K562 (cell line): ENCODE measurements at regions not wholly inside any gene's neighbourhood (a gene's known extent, or its start where the extent isn't known, plus 50 kb on each side); places are given as distances from the start of the nearest gene placed in this dataset.

Experiments
- ATAC-seq: fragments of 200-7000 bp; cut with Tn5 transposase; 3 replicates; pipeline ENCODE4 v1.9.1; 2020; ENCODE audit warnings: moderate library complexity
- BruUV-seq: library from RNA; stranded (reverse); fragments of 400-500 nt; replicated peaks from 2 replicates; lab custom pipeline; 2021; lab: Mats Ljungman, UMichigan
- CTCF ChIA-PET: fragments of 300-600 bp; formaldehyde crosslinking; extraction: SDS; loops from one replicate; lab custom pipeline; 2021; ENCODE audit warnings: low intra/inter-chr PET ratio; lab: Yijun Ruan, JAX
- POLR2A ChIA-PET: fragments of 300-600, 350-650 bp; sonication (Branson Sonifier 250); formaldehyde crosslinking; extraction: SDS; loops from one replicate; lab custom pipeline; 2021; ENCODE audit warnings: antibody characterized with exemption, inconsistent platforms; lab: Yijun Ruan, JAX
- DNase-seq, 4 experiments: peaks; one replicate each; pipeline versions ENCODE4 v3.0.0 to v3.0.0-alpha.2; 2011 to 2018; ENCODE audit warnings: low spot score in 3 of 4, mixed read lengths in 3 of 4; ENCODE audit errors: extremely low read depth in 1 of 4
- FAIRE-seq: peaks from 2 replicates; lab custom pipeline; 2011; peaks lifted over from hg19 to GRCh38; lab: Jason Lieb, UNC
- H2AFZ ChIP-seq: 2 replicates; pipeline ENCODE4 v1.6.0; 2011; ENCODE audit warnings: low read depth, low read length, control low read depth, inconsistent platforms
- H3K27ac ChIP-seq: fragments of 200-600 bp; 3 replicates; pipeline ENCODE4 v1.8.0; 2011; ENCODE audit warnings: low read depth, mild to moderate bottlenecking, control low read depth, inconsistent platforms, low read length, moderate library complexity, mixed read lengths; ENCODE audit errors: extremely low read depth
- H3K27me3 ChIP-seq, 2 experiments: fragments of 300-600 bp in 1 of 2; 2 replicates in 1 of 2; 3 replicates in 1 of 2; pipeline versions ENCODE4 v1.6.0 to v1.8.0; 2011; ENCODE audit warnings: inconsistent platforms in 2 of 2, low read length in 2 of 2, mild to moderate bottlenecking in 1 of 2, mixed read lengths in 1 of 2, moderate library complexity in 1 of 2; ENCODE audit not compliant: control insufficient read depth in 2 of 2, insufficient read depth in 2 of 2
- H3K36me3 ChIP-seq: fragments of 300-600 bp; 3 replicates; pipeline ENCODE4 v1.8.0; 2011; ENCODE audit warnings: mild to moderate bottlenecking, low read length, inconsistent platforms; ENCODE audit not compliant: control insufficient read depth, insufficient read depth
- H3K4me1 ChIP-seq, 2 experiments: fragments of 200-600 bp in 1 of 2; replicated peaks in 1 of 2; 2 replicates in 1 of 2; 3 replicates in 1 of 2; pipeline versions ENCODE4 v1.5.1 to v1.8.0; 2011; ENCODE audit warnings: inconsistent platforms in 2 of 2, low read length in 2 of 2, mild to moderate bottlenecking in 1 of 2, mixed read lengths in 1 of 2, moderate library complexity in 1 of 2; ENCODE audit not compliant: control insufficient read depth in 2 of 2, insufficient read depth in 2 of 2
- H3K4me2 ChIP-seq: 2 replicates; pipeline ENCODE4 v1.6.1; 2011; ENCODE audit warnings: low read length, control low read depth, inconsistent platforms, mixed read lengths; ENCODE audit not compliant: insufficient read depth
- H3K4me3 ChIP-seq: fragments of 200-600 bp; sonication (generic), shearing (Covaris generic); 2 replicates; pipeline ENCODE4 v1.5.1; 2016; ENCODE audit warnings: control low read depth, inconsistent platforms
- H3K79me2 ChIP-seq: fragments of 200-600 bp; 3 replicates; pipeline ENCODE4 v1.8.0; 2011; ENCODE audit warnings: low read length, inconsistent platforms; ENCODE audit not compliant: control insufficient read depth, insufficient read depth
- H3K9ac ChIP-seq, 2 experiments: 2 replicates each; pipeline versions ENCODE4 v1.6.0 to v1.6.1; 2011; ENCODE audit warnings: low read depth in 2 of 2, low read length in 2 of 2, control low read depth in 1 of 2, inconsistent platforms in 1 of 2, mild to moderate bottlenecking in 1 of 2, mixed read lengths in 1 of 2; ENCODE audit not compliant: insufficient read depth in 1 of 2
- H3K9me1 ChIP-seq: one replicate; pipeline ENCODE4 v1.6.0; 2011; ENCODE audit warnings: inconsistent platforms, mild to moderate bottlenecking, low read length, moderate library complexity; ENCODE audit not compliant: control insufficient read depth, insufficient read depth
- H3K9me3 ChIP-seq: replicated peaks from 2 replicates; pipeline ENCODE4 v1.5.1; 2011; ENCODE audit warnings: low read depth, low read length, inconsistent platforms; ENCODE audit not compliant: control insufficient read depth, insufficient read depth
- H4K20me1 ChIP-seq: replicated peaks from 2 replicates; pipeline ENCODE4 v1.6.1; 2011; ENCODE audit warnings: low read length, inconsistent platforms, mixed read lengths; ENCODE audit not compliant: control insufficient read depth, insufficient read depth
- BACH1 ChIP-seq: fragments of 200-800 bp; sonication (Bioruptor generic); IDR thresholded peaks from 2 replicates; pipeline ENCODE4 v1.6.1; 2016; ENCODE audit warnings: missing genetic modification characterization, missing compliant biosample characterization
- CREBBP ChIP-seq: IDR thresholded peaks from one replicate; pipeline ENCODE4 v1.6.1; 2012; ENCODE audit warnings: low read depth, mild to moderate bottlenecking, control low read depth, inconsistent platforms, low read length
- DPF2 ChIP-seq: fragments of 450-650 bp; IDR thresholded peaks from 2 replicates; pipeline ENCODE4 v1.6.1; 2016
- GATAD2A ChIP-seq: fragments of 450-650 bp; IDR thresholded peaks from 2 replicates; pipeline ENCODE4 v1.6.1; 2017
- JUN ChIP-seq, 2 experiments: sonication (generic) in 1 of 2; formaldehyde crosslinking in 1 of 2; IDR thresholded peaks; 2 replicates each; pipeline versions ENCODE4 v1.6.1 to v1.8.0; 2012 to 2022; ENCODE audit warnings: borderline replicate concordance in 2 of 2, mild to moderate bottlenecking in 2 of 2, improper control_type of control experiment in 1 of 2, low read depth in 1 of 2, low read length in 1 of 2, missing genetic modification reagents in 1 of 2
- RFX1 ChIP-seq: fragments of 450-650 bp; IDR thresholded peaks from 2 replicates; pipeline ENCODE4 v1.6.1; 2016; ENCODE audit warnings: mild to moderate bottlenecking, moderate library complexity
- ZC3H8 ChIP-seq: fragments of 450-650 bp; IDR thresholded peaks from 2 replicates; pipeline ENCODE4 v1.6.1; 2017
- ZNF707 ChIP-seq: fragments of 250-450 bp; sonication (Bioruptor Pico); conservative IDR thresholded peaks from 2 replicates; pipeline ENCODE4 v1.8.0; 2022; ENCODE audit warnings: inconsistent platforms, mild to moderate bottlenecking, moderate library complexity
- ZNF76 ChIP-seq: fragments of 250-450 bp; sonication (Bioruptor Pico); IDR thresholded peaks from 2 replicates; pipeline ENCODE4 v1.4.0; 2020; ENCODE audit warnings: mild to moderate bottlenecking, moderate library complexity, borderline replicate concordance
- WGBS: fragments of 100-300 bp; shearing (Covaris generic); methylation state at CpG from one replicate; pipeline ENCODE4 v1.1.6; 2016; ENCODE audit warnings: low coverage, mixed read lengths; ENCODE audit not compliant: insufficient coverage; ENCODE audit errors: missing lambda C conversion rate; 5-methylcytosine and 5-hydroxymethylcytosine counted together
- in situ Hi-C: fragments of 300-500 bp; cut with MboI; formaldehyde crosslinking; loops from 4 replicates; pipeline ENCODE4 v1.15.0; 2018; ENCODE audit warnings: inconsistent platforms, mixed read lengths
- intact Hi-C: fragments of 100-400 bp; cut with micrococcal nuclease; formaldehyde crosslinking; loops from 2 replicates; pipeline ENCODE4 v1.14.2; 2022
- TF ChIP-seq, protein P1 (sequence below): fragments of 450-650 bp; conservative IDR thresholded peaks from 2 replicates; pipeline ENCODE4 v1.6.1; 2016; ENCODE audit warnings: missing genetic modification characterization, low read depth, mild to moderate bottlenecking, control low read depth, missing compliant biosample characterization
- TF ChIP-seq, protein P2 (sequence below): fragments of 450-650 bp; formaldehyde crosslinking; IDR thresholded peaks from 2 replicates; pipeline ENCODE4 v1.4.0; 2020; ENCODE audit warnings: mild to moderate bottlenecking, moderate library complexity
- TF ChIP-seq, protein P3 (sequence below): fragments of 250-450 bp; sonication (Bioruptor Pico); IDR thresholded peaks from 2 replicates; pipeline ENCODE4 v1.5.1; 2021; ENCODE audit warnings: mild to moderate bottlenecking
- TF ChIP-seq, protein P4 (sequence below): fragments of 250-450 bp; sonication (Bioruptor Pico); IDR thresholded peaks from 2 replicates; pipeline ENCODE4 v1.5.0; 2020; ENCODE audit warnings: mild to moderate bottlenecking, borderline replicate concordance

DNA sequence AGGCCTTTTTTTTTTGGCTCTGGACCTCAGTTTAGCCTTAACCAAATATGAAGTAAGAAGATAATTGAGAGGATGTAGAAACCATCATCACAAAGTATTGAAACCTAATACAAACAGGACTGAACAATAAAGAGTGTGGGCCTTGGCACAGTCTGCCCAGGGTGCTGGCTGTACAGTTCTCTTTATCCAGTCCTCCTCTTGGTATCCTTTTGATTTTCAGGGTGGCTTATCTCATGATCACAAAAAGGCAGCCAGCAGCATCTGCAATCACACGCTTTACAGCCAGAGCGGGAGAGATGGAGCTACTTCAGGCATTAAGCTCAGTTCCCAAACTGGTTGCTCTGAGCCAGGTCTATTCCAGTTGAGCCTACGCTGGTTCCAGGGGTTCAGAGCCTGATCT is 239.7 kb downstream of the RPLP1 start (continued):
- TF ChIP-seq, protein P1, sequence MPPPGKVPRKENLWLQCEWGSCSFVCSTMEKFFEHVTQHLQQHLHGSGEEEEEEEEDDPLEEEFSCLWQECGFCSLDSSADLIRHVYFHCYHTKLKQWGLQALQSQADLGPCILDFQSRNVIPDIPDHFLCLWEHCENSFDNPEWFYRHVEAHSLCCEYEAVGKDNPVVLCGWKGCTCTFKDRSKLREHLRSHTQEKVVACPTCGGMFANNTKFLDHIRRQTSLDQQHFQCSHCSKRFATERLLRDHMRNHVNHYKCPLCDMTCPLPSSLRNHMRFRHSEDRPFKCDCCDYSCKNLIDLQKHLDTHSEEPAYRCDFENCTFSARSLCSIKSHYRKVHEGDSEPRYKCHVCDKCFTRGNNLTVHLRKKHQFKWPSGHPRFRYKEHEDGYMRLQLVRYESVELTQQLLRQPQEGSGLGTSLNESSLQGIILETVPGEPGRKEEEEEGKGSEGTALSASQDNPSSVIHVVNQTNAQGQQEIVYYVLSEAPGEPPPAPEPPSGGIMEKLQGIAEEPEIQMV = no peak
- TF ChIP-seq ZNF707 (CRISPR knock-in tag) = no peak
- TF ChIP-seq ZNF76 (CRISPR knock-in tag) = no peak
- no peak for TF ChIP-seq BACH1 (tag)
- no peak for TF ChIP-seq RFX1

DNA sequence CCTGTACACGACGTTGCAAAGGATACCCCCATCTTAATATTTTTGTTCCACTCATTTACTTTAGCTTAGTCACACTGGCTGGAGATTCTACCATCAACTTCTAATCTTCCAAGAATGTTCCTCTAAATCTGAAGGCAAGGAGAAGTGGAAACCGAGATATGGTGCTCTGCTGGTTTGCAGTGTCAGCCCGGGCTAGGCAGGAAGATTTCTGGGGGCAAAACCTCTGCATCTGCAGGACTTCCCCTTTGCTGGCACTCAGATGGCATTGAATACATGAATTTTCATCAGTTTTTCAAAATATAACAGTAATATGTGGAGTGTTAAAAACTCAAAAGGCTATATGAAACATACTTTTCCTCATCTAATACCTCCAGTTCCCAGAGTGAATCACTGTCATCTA is 240.4 kb downstream of the RPLP1 start:
- H3K9me1 ChIP-seq = no peaks in the 10 kb centered on the region
- no TSS peak for BruUV-seq
- ATAC-seq (no peak), DNase-seq (no peak), FAIRE-seq (no peak)
- intact Hi-C loops = no loop called here
- no peaks in the 10 kb centered on the region for H3K9me3 ChIP-seq
- WGBS = 0% methylated on average over 4 of the region's 4 CpGs
- H3K4me1 ChIP-seq = no peaks in the 10 kb centered on the region
- no peak overlapping the region for H2AFZ ChIP-seq
- no peaks in the 10 kb centered on the region for H3K79me2 ChIP-seq
- in situ Hi-C loops = no loop called here
- CTCF ChIA-PET = no interaction called here
- H3K27me3 ChIP-seq = peaks cover 0 to 4% of the 10 kb centered on the region in 2 experiments; a peak in 1 of 5 replicates
- H3K9ac ChIP-seq = no peak overlapping the region
- no peak overlapping the region for H3K4me2 ChIP-seq
- no peak overlapping the region for H3K27ac ChIP-seq
- no peak overlapping the region for H3K4me3 ChIP-seq
- H3K36me3 ChIP-seq = no peaks in the 10 kb centered on the region
- H4K20me1 ChIP-seq = no peaks in the 10 kb centered on the region
- POLR2A ChIA-PET = no interaction called here
- TF ChIP-seq, protein P2, sequence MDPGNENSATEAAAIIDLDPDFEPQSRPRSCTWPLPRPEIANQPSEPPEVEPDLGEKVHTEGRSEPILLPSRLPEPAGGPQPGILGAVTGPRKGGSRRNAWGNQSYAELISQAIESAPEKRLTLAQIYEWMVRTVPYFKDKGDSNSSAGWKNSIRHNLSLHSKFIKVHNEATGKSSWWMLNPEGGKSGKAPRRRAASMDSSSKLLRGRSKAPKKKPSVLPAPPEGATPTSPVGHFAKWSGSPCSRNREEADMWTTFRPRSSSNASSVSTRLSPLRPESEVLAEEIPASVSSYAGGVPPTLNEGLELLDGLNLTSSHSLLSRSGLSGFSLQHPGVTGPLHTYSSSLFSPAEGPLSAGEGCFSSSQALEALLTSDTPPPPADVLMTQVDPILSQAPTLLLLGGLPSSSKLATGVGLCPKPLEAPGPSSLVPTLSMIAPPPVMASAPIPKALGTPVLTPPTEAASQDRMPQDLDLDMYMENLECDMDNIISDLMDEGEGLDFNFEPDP = no peak
- no peak for TF ChIP-seq DPF2
- TF ChIP-seq GATAD2A = no peak
- TF ChIP-seq CREBBP = no peak
- TF ChIP-seq ZC3H8 = no peak
- TF ChIP-seq JUN (IDR thresholded peaks at IDR 0.05; ENCODE audit: borderline replicate concordance, low read depth, low read length) = no peak
- TF ChIP-seq JUN (CRISPR knock-in tag; IDR thresholded peaks at IDR 0.05; ENCODE audit: borderline replicate concordance) = no peak
- TF ChIP-seq, protein P3, sequence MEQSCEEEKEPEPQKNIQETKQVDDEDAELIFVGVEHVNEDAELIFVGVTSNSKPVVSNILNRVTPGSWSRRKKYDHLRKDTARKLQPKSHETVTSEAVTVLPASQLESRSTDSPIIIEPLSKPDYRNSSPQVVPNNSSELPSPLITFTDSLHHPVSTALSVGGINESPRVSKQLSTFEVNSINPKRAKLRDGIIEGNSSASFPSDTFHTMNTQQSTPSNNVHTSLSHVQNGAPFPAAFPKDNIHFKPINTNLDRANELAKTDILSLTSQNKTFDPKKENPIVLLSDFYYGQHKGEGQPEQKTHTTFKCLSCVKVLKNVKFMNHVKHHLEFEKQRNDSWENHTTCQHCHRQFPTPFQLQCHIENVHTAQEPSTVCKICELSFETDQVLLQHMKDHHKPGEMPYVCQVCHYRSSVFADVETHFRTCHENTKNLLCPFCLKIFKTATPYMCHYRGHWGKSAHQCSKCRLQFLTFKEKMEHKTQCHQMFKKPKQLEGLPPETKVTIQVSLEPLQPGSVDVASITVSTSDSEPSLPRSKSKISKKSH = no peak
- TF ChIP-seq, protein P4, sequence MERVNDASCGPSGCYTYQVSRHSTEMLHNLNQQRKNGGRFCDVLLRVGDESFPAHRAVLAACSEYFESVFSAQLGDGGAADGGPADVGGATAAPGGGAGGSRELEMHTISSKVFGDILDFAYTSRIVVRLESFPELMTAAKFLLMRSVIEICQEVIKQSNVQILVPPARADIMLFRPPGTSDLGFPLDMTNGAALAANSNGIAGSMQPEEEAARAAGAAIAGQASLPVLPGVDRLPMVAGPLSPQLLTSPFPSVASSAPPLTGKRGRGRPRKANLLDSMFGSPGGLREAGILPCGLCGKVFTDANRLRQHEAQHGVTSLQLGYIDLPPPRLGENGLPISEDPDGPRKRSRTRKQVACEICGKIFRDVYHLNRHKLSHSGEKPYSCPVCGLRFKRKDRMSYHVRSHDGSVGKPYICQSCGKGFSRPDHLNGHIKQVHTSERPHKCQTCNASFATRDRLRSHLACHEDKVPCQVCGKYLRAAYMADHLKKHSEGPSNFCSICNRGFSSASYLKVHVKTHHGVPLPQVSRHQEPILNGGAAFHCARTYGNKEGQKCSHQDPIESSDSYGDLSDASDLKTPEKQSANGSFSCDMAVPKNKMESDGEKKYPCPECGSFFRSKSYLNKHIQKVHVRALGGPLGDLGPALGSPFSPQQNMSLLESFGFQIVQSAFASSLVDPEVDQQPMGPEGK = no peak
